K562 (cell line): ENCODE measurements at regions not wholly inside any gene's neighbourhood (a gene's known extent, or its start where the extent isn't known, plus 50 kb on each side); places are given as distances from the start of the nearest gene placed in this dataset.

Experiments used
- CTCF ChIP-seq, 3 experiments: IDR thresholded peaks in 2 of 3; conservative IDR thresholded peaks in 1 of 3; 2 replicates each; pipeline ENCODE4 v1.5.1; 2011 to 2012; ENCODE audit warnings: low read length in 3 of 3, mild to moderate bottlenecking in 3 of 3, control low read depth in 2 of 3, improper control_type of control experiment in 1 of 3, inconsistent platforms in 1 of 3, low read depth in 1 of 3, mixed read lengths in 1 of 3, moderate library complexity in 1 of 3; ENCODE audit not compliant: insufficient read depth in 2 of 3
- HOMEZ ChIP-seq: fragments of 250-450 bp; sonication (Bioruptor Pico); IDR thresholded peaks from 2 replicates; pipeline ENCODE4 v1.4.0; 2020; ENCODE audit warnings: mild to moderate bottlenecking, moderate library complexity
- KLF1 ChIP-seq: fragments of 450-650 bp; IDR thresholded peaks from 2 replicates; pipeline ENCODE4 v1.6.1; 2016; ENCODE audit warnings: missing genetic modification characterization, missing compliant biosample characterization

- no peak for TF ChIP-seq KLF1 (tag)
- TF ChIP-seq CTCF (IDR thresholded peaks at IDR 0.05 in 2 of 3, conservative IDR thresholded peaks at IDR 0.05 in 1 of 3; ENCODE audit: insufficient read depth in 2 of 3, low read depth in 1 of 3, low read length in 3 of 3), result no peak
- TF ChIP-seq HOMEZ (CRISPR knock-in tag), result no peak
These were observed 152.7 kb upstream of the PRNP start for GRCh38 chr20:4533368-4534133.
